GM18861 (cell line): ENCODE measurements at regions not wholly inside any gene's neighbourhood (a gene's known extent, or its start where the extent isn't known, plus 50 kb on each side); places are given as distances from the start of the nearest gene placed in this dataset.

Experiments used
- ATAC-seq: cut with Tn5 transposase; IDR thresholded peaks from one replicate; pipeline ENCODE4 v1.9.1; 2021; ENCODE audit not compliant: unreplicated experiment

DNA sequence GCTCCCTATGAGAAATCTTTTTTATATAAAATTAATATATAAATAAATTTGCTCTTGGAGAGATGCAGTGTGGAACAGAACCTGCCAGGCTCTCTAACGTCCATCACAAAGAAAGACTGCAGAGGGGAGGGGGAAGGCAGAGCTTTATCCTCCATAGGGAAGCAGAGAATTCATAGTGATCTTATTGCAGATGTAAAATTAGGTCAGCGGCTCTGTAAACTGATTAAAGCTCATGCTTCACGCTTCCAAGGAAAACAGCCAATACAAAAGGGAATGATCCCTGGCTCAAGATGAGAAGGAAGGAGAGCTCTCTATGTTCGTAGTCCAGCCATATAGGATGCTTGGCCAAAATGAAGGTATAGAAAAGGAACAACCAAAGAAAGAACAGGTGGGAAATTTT lies 532.3 kb upstream of the PSMD7 start:
- ATAC-seq = no peak

DNA sequence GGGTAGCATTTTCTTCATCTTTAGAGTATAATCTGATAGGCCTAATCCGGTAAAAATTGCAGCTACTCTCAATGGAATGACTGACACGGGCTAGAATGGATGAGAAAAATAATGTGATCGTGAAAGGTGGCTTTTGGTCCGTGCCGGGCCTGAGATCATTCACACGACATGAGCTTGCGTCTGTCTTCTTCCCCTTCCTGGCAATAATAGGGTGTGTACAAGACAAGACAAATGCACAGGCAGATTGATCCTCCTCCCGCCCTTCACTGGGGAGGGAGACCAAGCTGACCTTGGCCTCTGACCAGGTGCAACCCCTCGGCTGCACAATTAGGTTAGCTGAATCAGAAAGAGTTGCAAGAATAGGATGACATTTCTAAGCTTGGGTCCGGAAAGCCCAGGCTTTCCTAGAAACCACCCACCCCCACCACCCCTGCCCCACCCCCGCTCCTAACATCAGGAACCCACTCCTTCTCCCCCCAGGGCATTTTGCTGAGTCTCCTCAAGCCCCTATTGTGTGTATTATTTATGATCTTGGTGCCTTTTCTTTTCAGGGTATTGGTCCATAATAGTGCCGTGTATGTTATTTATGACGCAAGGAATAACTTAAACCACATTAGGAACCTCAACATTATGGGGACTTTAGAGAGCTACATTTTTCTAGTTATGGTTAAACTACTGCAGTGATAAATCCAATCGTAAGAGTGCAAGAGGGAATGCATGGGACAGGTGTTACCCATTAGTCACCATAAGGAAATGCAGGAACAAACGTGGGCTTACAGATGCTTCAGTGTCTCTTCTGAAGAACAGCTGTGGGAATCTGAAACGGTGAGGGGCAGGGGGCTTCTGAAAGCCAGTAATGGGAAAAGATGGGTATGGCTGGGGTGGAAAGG lies 540.1 kb upstream of the PSMD7 start:
- ATAC-seq = no peak

DNA sequence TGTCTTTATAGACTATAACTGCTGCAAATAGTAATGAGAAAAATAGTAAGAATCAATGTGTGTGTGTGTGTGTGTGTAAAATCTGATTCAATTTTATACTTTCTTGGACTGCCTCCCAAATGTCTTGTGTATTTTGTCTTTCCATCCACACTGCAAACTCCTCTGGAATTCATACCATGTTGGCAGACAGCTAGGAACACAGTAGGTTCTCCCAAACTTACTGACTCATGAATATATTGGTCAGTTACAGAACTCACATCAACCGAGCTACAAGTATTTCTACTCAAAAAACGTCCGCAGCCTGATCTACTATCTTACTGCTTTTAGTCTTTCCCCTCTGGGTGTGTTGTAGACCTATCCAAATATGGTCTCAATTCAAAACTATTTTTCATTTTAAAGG lies 542.7 kb upstream of the PSMD7 start:
- ATAC-seq = no peak

DNA sequence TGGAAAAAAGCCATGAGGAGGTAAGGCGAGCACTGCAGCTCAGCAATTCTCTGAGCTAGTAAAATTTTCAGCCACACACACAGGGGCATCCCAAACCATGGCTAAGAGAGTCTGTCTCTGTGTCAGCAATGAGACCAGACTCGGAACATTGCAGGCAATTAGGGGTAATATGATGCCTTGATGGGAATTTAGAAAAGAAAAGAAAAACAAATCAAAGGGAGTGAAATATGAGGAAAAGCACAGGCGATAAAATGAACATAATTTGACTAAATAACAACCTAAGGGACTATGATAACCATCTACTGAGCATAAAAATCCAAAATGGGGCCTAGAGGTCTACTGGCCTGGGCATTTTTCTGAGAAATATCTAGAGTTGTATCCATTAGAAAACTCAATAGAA lies 546.0 kb upstream of the PSMD7 start:
- ATAC-seq = no peak

DNA sequence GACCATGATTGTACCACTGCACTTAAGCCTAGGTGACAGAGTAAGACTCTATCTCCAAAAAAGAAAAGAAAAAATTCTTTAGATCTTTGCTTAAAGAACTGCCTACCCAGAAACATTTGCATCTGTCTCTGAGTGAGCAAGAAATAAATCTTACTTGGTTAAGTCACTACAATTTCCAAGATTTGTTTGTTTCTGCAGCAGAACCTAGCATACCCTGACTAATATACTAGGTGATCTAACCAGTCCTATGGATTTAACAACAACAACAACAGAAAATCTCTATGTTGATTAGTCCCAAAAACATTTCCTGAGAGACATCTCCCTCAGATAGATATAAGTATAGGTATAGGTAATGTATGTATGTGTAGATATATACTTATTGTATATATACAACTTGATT lies 549.3 kb upstream of the PSMD7 start:
- no peak for ATAC-seq

DNA sequence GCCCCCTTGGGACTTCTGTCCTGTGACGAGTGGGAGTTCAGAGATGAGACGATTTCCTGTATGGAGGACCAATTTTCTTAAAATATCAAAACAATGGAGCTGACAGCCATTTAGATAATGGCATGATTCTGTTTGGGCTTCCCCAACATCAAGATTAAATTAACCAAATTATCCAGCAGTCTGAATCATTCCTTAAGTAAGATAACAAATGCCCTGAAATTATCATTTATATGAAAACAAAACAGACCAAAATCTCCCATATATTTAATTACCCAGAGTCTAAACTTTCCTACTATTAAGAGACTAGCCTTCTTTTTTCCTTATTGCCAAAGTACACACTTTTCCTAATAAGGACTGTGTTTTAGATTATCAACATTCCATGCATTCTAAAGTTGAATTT lies 550.1 kb upstream of the PSMD7 start:
- ATAC-seq = no peak

DNA sequence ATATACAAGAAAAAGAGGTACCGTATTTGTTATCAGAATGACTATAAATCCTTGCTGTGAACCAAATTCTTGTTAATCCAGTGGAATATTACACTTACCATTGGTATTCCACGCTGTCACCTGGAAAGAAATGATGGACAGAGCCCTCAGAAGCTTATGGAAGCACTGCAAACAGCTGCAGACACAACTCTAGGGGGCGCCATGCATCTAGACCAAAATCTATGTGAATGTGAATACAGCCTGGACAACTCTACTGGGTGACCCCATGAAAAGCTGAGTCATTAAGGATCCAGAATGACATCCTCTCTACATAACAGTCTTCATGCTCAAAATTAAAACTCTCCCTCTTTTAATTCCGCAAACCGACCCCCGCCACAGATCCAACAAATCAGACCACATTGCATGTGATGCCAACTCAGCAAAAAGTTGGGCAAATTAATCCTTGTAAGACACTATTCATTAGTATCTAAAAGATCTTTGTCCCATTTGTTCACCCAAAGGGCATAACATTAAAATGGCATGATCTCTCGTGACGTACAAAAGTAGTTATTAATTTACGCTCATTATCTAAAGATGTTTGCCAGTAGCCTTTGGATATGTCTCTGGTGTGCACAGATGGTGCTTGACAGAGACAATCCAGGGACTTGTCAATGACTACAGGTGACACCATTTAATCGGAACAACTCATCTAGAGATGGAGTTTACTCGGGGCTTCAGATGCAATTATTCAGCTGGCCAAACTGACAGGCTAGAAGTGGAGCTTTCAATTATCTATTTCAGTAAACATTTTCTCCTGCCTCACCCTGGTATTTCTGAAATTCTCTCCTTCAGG lies 552.7 kb upstream of the PSMD7 start:
- ATAC-seq = no peak

DNA sequence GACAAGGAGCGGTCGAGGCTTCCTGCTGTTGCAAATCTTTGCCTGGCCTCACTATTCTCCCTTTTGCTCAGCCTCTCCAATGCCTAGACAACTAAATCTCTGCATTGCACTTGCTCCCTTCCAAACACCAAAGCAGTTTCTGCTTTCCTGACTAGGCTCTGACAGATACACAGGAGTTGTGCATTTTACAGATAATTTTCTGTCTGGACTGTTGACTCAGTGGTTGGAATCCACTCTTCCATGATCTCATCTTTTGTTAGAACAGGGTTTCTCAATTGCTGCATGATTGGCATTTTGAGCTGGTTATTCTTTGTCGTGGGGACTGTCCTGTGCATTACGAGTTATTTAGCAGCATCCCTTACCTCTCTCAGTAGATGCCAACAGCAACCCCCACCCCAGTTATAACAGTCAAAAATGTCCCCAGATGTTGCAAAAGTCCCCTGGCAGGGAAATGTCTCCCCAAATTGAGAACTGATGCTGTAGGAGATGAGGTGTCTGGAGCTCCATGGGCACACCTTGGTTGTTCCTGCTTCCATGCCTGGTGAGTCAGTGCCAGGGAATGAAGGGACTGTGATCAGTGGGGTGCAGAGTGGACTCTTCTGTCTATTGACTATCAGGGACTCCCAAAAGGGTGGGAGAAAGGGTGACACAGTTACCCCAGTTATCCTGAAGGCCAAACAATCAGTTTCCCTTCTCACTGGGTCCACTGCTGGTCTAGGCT lies 557.4 kb upstream of the PSMD7 start:
- ATAC-seq = no peak

DNA sequence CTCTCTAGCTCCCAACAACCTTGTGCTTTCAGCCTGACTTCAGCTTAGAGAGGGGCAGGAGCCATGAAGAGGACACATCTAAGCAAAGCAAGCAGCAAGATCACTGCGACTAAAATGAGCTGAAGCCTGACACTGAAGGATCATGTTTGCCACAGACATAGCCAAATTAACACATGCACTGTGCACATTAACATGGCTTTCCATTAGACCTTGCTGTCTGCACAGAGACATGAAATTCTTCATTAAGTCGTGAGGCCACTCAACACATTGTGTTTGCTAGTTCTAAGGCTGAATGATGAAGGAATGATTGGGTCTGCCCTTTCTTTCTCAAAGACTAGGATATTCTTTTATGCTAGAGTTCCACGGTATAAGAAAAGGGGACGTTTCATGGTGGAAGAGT lies 558.3 kb upstream of the PSMD7 start:
- no peak for ATAC-seq

DNA sequence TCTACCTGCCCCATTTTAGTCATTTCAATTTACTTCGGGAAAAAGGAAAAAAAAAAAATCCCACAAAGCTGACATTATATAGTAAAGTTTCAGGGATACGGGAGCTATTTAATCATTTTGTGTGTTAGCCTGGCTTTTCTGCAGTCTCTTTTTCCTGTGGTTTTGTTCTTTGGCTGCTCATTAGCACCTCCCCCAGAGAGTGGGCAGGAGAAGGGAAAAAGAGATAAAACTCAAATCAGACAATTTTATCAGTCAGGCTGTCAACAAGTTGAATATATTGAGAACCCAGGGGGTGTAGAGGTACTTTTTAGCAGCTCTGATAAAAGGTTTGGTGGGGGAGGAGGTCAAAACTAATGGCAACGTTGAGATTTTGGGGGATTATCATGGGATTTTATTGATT lies 559.0 kb upstream of the PSMD7 start:
- ATAC-seq = no peak

DNA sequence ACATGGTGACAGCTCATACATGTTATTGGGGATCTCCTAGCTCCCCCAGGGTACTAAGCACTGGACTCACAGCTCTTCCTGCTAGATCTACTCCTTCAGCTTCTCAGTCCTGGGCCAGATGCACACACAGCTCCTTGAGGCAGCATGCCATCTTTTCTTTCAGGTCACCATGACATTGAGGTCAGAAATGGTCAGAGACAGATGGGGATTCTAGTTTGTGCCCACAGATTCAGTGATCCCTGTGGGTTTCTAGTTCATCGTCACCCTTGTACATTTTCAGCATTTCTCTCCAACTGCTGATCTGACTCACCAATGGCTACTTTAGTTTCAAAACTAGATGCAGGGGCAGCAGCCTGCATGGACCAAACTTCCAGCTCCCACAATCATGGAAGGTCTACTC lies 560.7 kb upstream of the PSMD7 start:
- ATAC-seq = no peak

DNA sequence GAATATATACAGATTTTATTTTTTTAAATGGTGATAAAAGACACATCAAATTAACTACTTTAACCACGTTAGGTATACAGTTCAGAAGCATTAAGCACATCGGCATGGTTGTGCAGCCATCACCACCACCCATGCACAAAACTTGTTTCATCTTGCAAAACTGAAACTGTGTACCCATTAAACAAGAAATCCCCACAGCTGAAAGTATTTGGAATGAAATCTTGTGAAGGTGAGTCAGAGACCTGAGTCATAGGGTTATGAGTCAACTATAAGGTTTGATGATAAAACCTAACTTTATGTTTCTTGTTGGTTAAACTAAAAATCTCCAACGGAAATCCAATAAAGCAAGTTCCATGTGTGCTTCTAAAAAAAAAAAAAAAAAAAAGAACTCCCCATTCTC lies 561.6 kb upstream of the PSMD7 start:
- ATAC-seq = peak; percentile 85

DNA sequence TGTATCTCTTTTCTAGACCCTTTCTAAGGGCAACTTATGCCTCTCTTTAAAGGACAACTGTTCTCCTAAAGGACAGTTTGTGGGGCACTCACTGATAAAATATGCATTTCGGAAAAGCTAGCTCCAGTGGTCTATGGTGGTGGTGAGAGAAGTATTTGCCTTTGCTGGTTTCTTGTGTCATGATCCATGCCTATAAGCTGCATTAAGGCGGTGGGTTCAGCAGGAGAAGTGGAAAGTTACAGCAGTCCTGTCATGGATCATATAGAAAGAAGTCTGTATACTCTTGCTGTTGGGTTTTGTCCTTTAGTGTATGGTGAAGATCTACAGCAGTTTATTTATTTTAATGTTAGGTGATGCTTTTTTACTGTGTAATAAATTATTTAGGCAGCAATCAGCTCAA lies 563.9 kb upstream of the PSMD7 start:
- ATAC-seq = no peak

DNA sequence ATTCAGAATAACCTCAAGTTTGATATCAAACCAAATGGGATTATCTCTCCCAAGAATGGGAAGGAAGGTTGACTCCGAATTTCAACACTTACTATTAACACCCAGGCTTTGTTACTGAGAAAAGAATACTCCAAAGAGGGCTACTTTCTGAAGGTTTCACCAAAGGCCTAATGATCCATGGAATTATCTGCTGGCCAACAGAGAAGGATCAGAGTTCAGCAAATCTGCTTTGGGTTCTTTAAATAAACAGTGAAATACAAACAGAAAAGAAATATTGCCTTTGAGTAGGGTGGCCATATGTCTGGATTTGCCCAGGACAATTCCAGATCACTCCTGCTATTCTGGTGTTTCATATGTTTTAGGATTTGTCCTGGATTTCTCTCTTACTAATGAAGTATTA lies 564.5 kb upstream of the PSMD7 start:
- ATAC-seq = no peak

DNA sequence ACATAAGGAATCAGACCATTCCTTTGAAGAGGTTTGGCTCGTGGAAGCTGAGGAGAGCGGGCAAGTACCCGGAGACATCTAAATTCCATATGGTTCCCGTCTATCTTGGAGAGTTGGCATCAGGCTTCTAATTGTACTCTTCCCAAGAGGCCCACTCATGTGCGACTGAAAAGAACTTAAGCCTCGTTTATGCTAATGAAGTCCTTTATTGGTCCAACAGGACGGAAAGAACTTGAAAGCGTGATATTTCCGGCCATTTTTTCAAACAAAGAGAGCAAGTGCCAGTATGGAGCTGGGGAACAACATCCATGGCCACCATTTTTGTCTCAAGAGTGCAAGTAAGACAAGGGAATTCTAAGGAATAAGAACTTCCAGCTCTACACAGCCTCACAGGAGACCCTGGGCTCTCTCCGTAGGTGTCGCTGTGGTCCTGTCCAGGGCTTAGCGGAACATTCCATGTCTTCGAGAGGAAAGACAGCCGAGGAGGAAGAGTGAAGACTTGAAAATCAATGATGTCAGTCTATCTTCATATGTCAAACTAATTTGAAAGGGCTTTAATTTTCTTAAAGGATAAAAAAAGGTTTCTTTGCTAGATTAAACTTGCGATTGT lies 566.0 kb upstream of the PSMD7 start:
- no peak for ATAC-seq

DNA sequence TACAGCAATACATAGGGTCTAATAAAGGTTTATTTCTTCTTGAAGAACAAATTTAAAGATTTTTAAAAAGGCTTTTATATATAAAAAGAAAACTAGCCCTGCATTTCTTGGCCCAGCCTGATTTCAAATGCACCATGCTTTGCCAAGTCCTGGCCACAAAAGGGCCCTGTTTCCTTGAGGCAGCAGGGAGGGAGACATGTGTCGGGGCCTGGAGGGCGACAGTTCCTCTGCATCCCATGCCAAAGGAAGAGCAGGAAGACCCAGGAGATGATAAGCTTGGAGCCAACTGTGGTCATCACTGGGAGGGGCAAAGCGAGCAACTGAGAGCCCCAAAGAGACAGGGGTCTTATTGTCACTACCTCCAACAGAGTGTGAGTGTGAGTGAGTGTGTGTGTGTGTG lies 571.5 kb upstream of the PSMD7 start:
- no peak for ATAC-seq

DNA sequence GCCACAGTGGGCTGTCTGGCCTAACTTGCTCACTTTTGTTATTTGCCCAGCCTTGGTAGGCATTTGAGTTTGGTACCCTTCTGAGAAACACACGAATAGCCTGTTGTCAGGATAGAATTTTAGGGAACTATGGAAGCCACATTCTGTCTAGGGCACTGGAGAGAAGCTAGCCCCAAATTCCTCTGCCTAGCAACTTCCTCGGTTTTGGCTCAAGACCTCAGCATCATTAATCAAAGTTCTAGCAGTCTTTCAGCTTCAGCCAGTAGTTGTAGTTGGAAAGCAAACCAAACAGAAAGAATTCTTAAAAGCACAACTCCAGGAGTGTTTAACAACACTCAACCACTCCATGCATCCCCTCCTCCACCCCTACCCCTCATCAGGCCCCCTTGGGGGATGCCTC lies 572.1 kb upstream of the PSMD7 start:
- no peak for ATAC-seq

DNA sequence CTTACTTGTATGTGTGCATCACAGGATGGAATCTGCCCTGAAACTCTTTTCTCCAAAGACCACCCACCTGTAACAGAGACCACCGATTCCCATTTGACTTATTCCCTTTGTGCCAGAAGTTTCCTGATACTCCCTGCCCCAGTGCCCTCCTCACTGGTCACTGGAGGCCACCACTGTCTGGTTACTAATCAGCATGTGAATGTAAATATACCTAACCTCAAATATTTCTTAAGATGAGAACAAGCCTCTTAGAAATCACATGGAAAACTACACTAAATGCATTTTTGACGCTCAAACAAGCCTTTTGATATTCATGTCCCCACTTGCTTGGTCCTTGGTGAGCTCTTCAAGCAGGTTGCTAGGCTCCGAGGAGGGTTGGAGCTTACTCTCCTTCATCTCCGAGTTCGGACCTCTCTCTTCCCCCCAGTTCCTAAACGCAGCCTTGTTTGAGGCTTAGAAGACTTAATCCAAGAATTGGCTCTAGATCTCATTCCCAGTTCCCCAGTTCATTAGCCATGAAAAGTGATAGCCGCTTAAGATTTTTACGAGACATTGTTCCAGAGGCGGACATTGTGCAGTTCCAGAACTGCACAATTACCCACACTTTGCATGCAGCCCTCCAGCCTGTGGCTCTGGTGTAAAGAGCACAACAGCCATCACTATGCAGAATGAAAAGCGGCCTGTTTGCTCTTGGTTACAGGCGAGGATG lies 579.2 kb upstream of the PSMD7 start:
- no peak for ATAC-seq

DNA sequence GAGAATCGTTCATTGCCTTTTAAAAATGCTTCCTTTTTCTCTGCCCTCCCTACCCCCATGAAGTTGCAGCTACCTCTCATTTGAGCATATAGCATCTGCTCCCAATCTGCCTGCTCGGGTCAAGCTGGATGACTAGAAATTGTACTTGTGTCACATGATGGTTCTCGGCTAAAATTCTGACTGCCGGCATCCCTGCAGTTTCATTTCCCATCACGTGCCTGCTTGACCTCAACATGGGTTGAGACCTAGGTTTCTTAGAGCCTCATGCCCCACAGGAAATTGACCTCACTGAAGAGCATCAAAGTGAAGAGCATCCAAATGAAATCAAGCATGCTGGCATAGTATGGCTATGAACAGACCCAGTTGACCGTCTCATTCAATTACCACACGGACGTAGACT lies 581.6 kb upstream of the PSMD7 start:
- no peak for ATAC-seq

DNA sequence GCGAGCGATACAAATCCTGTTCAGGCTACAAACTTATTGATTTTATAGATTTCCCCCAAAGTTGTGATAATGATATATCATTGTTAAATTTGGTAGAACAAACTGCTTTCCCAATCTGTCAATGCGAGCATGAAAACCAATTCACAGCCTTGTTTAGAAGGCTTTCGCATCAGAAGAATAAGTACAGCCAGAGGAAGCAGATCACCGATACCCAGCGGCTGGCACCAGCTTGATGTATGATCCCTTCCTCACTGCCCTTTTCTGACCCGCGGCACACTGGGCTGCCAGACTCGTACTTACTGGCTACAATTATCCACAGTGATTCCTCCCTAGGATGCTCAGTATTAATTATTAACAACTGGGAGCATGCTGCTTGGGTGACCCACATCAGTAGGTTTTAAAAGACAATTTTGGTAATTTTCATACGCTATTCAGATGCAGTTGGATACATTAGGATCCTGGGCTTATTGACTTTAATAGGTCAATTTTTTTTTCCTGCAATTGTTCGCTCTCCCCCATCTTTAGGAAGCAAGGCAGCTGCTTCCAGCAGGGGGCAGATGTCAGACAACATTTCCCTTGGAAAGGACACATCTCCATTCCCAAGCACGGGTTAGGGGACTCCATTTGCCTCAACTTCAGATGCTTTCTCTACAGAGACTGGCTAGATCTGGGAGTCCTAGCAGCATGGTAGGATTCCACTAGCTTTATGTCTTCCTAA lies 582.7 kb upstream of the PSMD7 start:
- ATAC-seq = no peak
